ENCODE measurements at regions not wholly inside any gene's neighbourhood (a gene's known extent, or its start where the extent isn't known, plus 50 kb on each side); places are given as distances from the start of the nearest gene placed in this dataset.

- no peak for TF ChIP-seq CTCF (IDR thresholded peaks at IDR 0.05; ENCODE audit: low read depth, low read length)
- POLR2A ChIA-PET: no interaction called here
- Histone ChIP-seq H3K27ac (ENCODE audit: low read depth, low read length) (no peak overlapping the region), H3K27me3 (ENCODE audit: control insufficient read depth, insufficient read depth, low read length) (no peaks in the 10 kb centered on the region), H3K4me3 (ENCODE audit: low read depth, low read length) (no peak overlapping the region), H3K9me3 (ENCODE audit: control insufficient read depth, insufficient read depth, low read length) (peaks cover 6% of the 10 kb centered on the region; the same call in 1 of the 2 replicates)
- CTCF ChIA-PET: no interaction called here
- DNase-seq (ENCODE audit: low read depth, low spot score): no peak
These were observed 1095.7 kb downstream of the TSN start for GRCh38 chr2:122851161-122851560.

- TF ChIP-seq CTCF (IDR thresholded peaks at IDR 0.05; ENCODE audit: low read depth, low read length): no peak
- POLR2A ChIA-PET: no interaction called here
- CTCF ChIA-PET: no interaction called here
These were observed 1096.6 kb downstream of the TSN start for GRCh38 chr2:122851972-122852531.

GRCh38 chr2:122856696-122857095 is 1101.2 kb downstream of the TSN start:
- no peak for DNase-seq (ENCODE audit: low read depth, low spot score)
- no peak for TF ChIP-seq CTCF (IDR thresholded peaks at IDR 0.05; ENCODE audit: low read depth, low read length)
- POLR2A ChIA-PET: no interaction called here
- CTCF ChIA-PET: no interaction called here
- Histone ChIP-seq H3K9me3 (ENCODE audit: control insufficient read depth, insufficient read depth, low read length) (peaks cover 16% of the 10 kb centered on the region), H3K27me3 (ENCODE audit: control insufficient read depth, insufficient read depth, low read length) (no peaks in the 10 kb centered on the region), H3K27ac (ENCODE audit: low read depth, low read length) (no peak overlapping the region), H3K4me3 (ENCODE audit: low read depth, low read length) (no peak overlapping the region)

More at GRCh38 chr2:122851972-122852531, 1096.6 kb downstream of the TSN start:
- Histone ChIP-seq H3K9me3 (ENCODE audit: control insufficient read depth, insufficient read depth, low read length) (peaks cover 6% of the 10 kb centered on the region; the same call in 1 of the 2 replicates), H3K4me3 (ENCODE audit: low read depth, low read length) (no peak overlapping the region), H3K27me3 (ENCODE audit: control insufficient read depth, insufficient read depth, low read length) (no peaks in the 10 kb centered on the region), H3K27ac (ENCODE audit: low read depth, low read length) (no peak overlapping the region)
- DNase-seq (ENCODE audit: low read depth, low spot score): no peak

- CTCF ChIA-PET: no interaction called here
- POLR2A ChIA-PET: no interaction called here
These were observed 1102.7 kb downstream of the TSN start for GRCh38 chr2:122858075-122858702.

More at GRCh38 chr2:122858075-122858702, 1102.7 kb downstream of the TSN start:
- no peak overlapping the region for H3K4me3 ChIP-seq (ENCODE audit: low read depth, low read length)
- H3K9me3 ChIP-seq (ENCODE audit: control insufficient read depth, insufficient read depth, low read length): peaks cover 16% of the 10 kb centered on the region
- TF ChIP-seq CTCF (IDR thresholded peaks at IDR 0.05; ENCODE audit: low read depth, low read length): no peak
- H3K27ac ChIP-seq (ENCODE audit: low read depth, low read length): no peak overlapping the region
- H3K27me3 ChIP-seq (ENCODE audit: control insufficient read depth, insufficient read depth, low read length): no peaks in the 10 kb centered on the region
- DNase-seq (ENCODE audit: low read depth, low spot score): no peak
